ENCODE measurements at regions not wholly inside any gene's neighbourhood (a gene's known extent, or its start where the extent isn't known, plus 50 kb on each side); places are given as distances from the start of the nearest gene placed in this dataset.

DNA sequence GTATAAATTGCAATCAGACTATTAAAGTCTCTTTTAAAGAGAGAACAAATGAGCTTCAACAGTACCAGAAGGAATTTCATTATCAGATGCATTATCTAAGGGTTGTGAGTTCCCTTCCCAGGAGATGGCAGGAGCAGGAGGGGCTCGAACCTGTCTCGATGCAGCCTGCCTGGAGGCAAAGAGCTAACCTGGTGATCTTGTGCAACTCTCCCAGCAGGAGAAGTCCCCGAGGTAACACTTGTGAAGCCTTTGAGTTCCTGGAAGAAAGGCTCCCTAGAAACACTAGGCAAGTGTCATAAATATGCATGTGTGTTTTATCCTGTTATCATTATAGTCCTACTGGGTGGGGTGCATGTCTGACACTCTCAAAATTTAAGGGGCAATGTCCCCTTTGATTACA is 232.2 kb upstream of the ARID1B start:
- no peaks in the 10 kb centered on the region for H3K36me3 ChIP-seq
- no peak for TF ChIP-seq POLR2AphosphoS5 (IDR thresholded peaks at IDR 0.05)
- TF ChIP-seq POLR2A (IDR thresholded peaks at IDR 0.05) = no peak
- TF ChIP-seq, protein P1, sequence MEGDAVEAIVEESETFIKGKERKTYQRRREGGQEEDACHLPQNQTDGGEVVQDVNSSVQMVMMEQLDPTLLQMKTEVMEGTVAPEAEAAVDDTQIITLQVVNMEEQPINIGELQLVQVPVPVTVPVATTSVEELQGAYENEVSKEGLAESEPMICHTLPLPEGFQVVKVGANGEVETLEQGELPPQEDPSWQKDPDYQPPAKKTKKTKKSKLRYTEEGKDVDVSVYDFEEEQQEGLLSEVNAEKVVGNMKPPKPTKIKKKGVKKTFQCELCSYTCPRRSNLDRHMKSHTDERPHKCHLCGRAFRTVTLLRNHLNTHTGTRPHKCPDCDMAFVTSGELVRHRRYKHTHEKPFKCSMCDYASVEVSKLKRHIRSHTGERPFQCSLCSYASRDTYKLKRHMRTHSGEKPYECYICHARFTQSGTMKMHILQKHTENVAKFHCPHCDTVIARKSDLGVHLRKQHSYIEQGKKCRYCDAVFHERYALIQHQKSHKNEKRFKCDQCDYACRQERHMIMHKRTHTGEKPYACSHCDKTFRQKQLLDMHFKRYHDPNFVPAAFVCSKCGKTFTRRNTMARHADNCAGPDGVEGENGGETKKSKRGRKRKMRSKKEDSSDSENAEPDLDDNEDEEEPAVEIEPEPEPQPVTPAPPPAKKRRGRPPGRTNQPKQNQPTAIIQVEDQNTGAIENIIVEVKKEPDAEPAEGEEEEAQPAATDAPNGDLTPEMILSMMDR (IDR thresholded peaks at IDR 0.05) = no peak
- intact Hi-C loops (cut with DNase I; ENCODE audit: low total_unique reads) = loop anchor here (2.0 kb wide), 1 partner anchor 78 kb away; no protein-coding TSS in a partner anchor
- H3K4me1 ChIP-seq = no peaks in the 10 kb centered on the region
- no peak overlapping the region for H3K4me3 ChIP-seq
- DNase-seq (ENCODE audit: low spot score in 2 of 2) = no peak
- no peak overlapping the region for H3K27ac ChIP-seq
- H3K9me3 ChIP-seq = no peaks in the 10 kb centered on the region
- no peaks in the 10 kb centered on the region for H3K27me3 ChIP-seq

DNA sequence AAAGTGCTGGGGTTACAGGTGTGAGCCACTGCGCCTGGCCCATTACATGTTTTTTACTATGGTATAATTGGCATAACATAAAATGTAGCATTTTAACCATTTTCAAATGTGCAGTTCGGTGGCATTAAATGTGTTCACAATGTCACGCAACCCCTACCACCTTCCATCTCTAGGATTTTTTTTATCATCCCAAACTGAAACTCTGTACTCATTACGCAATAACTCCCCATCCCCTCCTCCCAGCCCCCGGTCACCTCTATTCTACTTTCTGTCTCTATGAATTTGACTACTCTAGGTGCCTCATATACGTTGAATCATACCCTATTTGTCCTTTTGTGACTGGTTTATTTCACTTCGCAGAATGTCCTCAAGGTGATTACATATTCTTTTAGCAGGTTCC is 233.1 kb upstream of the ARID1B start:
- DNase-seq (ENCODE audit: low spot score in 2 of 2) = no peak
- H3K9me3 ChIP-seq = no peaks in the 10 kb centered on the region
- no peaks in the 10 kb centered on the region for H3K27me3 ChIP-seq
- H3K27ac ChIP-seq = no peak overlapping the region
- TF ChIP-seq POLR2A (IDR thresholded peaks at IDR 0.05) (no peak), POLR2AphosphoS5 (IDR thresholded peaks at IDR 0.05) (no peak)
- TF ChIP-seq, protein P1 (IDR thresholded peaks at IDR 0.05) = no peak
- H3K36me3 ChIP-seq = no peaks in the 10 kb centered on the region
- intact Hi-C loops (cut with DNase I; ENCODE audit: low total_unique reads) = loop anchor here (2.0 kb wide), 1 partner anchor 79 kb away; no protein-coding TSS in a partner anchor
- no peaks in the 10 kb centered on the region for H3K4me1 ChIP-seq
- H3K4me3 ChIP-seq = no peak overlapping the region

DNA sequence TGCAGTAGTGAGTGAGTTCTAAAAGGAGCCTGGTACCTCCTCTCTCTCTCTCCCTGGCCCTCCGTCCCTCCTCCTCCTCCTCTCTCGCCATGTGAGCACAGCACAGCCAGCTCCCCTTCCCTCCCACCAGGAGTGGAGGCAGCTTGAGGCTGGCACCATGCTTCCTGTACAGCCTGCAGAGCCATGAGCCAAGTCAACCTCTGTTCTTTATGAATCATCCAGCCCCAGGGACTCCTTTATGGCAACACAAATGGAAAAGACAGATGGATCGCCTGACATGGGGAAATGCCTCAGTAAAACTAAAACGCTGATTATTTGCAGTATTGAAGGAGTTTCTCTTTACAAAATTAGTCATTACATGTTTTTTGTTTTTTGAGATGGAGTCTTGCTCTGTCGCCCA is 233.7 kb upstream of the ARID1B start:
- no peaks in the 10 kb centered on the region for H3K4me1 ChIP-seq
- no peak overlapping the region for H3K4me3 ChIP-seq
- TF ChIP-seq, protein P1 (IDR thresholded peaks at IDR 0.05) = no peak
- TF ChIP-seq POLR2AphosphoS5 (IDR thresholded peaks at IDR 0.05) (no peak), POLR2A (IDR thresholded peaks at IDR 0.05) (no peak)
- intact Hi-C loops (cut with DNase I; ENCODE audit: low total_unique reads) = no loop called here
- H3K9me3 ChIP-seq = no peaks in the 10 kb centered on the region
- H3K36me3 ChIP-seq = no peaks in the 10 kb centered on the region
- no peak overlapping the region for H3K27ac ChIP-seq
- no peak for DNase-seq (ENCODE audit: low spot score in 2 of 2)
- no peaks in the 10 kb centered on the region for H3K27me3 ChIP-seq

DNA sequence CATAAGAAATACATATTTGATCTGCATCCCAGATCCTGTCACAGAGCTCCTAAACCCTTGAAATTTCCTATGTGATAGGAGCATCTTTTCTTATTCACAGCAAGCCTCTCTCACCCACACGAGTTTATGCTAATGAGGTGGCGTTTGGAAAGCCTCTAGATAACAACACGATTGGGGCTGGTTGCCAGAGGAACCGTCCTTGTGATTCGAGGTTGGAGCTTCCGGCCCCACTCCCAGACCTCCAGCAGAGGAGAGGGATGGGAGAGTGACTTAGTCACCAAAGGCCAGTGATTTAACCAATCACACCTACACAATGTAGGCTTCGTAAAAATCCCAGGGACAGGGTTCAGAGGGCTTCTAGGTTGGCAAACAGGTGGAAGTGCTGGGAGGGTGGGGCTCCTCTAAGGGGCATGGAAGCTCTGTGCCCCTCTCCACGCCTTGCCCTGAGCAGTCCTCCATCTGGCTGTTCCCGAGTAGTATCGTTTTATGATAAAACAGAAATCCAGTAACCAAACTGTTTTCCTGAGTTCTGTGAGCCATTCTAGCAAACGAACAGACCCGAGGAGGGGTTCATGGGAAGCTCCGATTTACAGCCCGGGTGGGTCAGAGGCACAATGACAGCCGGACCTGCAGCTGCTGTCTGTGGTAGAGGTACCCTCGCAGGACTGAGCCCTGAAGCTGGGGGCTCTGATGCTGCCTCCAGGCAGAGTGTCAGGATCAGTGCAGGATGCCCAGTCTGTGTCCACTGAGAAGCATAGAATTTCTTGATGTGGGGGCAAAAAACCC is 238.1 kb upstream of the ARID1B start:
- Histone ChIP-seq H3K4me3 (no peak overlapping the region), H3K4me1 (no peaks in the 10 kb centered on the region), H3K27me3 (no peaks in the 10 kb centered on the region), H3K9me3 (no peaks in the 10 kb centered on the region), H3K27ac (no peak overlapping the region), H3K36me3 (no peaks in the 10 kb centered on the region)
- intact Hi-C loops (cut with DNase I; ENCODE audit: low total_unique reads) = no loop called here
- TF ChIP-seq POLR2AphosphoS5 (IDR thresholded peaks at IDR 0.05) (no peak), POLR2A (IDR thresholded peaks at IDR 0.05) (no peak)
- TF ChIP-seq, protein P1 (IDR thresholded peaks at IDR 0.05) = no peak
- no peak for DNase-seq (ENCODE audit: low spot score in 2 of 2)

DNA sequence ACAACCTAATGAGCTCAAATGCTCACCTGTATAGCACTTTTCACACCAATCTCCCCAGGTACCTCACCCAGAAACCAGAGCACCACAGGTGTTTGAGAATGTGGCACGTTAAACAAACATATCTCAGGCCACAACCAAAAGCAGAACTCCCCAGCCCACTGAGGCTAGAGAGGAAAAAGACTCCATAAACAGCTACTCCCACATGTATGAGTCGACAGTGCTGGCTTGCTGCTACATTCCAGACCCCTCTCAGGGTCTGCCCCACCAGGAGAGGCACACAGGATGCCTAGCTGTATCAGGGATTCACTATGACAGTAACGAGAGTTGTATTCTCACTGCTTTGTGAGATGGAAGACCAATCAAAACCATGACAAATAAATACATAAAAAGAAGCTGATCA is 242.6 kb upstream of the ARID1B start:
- intact Hi-C loops (cut with DNase I; ENCODE audit: low total_unique reads) = loop anchor here (5.0 kb wide), 1 partner anchor 1148 kb away; no protein-coding TSS in a partner anchor
- H3K27me3 ChIP-seq = no peaks in the 10 kb centered on the region

More for the DNA sequence above, 242.6 kb upstream of the ARID1B start:
- Histone ChIP-seq H3K36me3 (no peaks in the 10 kb centered on the region), H3K9me3 (no peaks in the 10 kb centered on the region), H3K4me1 (no peaks in the 10 kb centered on the region), H3K4me3 (no peak overlapping the region), H3K27ac (no peak overlapping the region)
- TF ChIP-seq, protein P1 (IDR thresholded peaks at IDR 0.05) = no peak
- TF ChIP-seq POLR2AphosphoS5 (IDR thresholded peaks at IDR 0.05) = no peak
- no peak for DNase-seq (ENCODE audit: low spot score in 2 of 2)

Data from breast epithelium (tissue), 4 donors.